Endothelial cell of umbilical vein (primary cell): ENCODE measurements at regions not wholly inside any gene's neighbourhood (a gene's known extent, or its start where the extent isn't known, plus 50 kb on each side); places are given as distances from the start of the nearest gene placed in this dataset.

Experiments
- BruUV-seq: library from RNA; stranded (reverse); fragments of 400-500 nt; replicated peaks from 2 replicates; lab custom pipeline; 2021; lab: Mats Ljungman, UMichigan
- CTCF ChIA-PET: fragments of 300-600, 350-600 bp; sonication (Branson Sonifier 250); formaldehyde crosslinking; loops from one replicate; lab custom pipeline; 2021; ENCODE audit warnings: antibody characterized with exemption, inconsistent platforms; lab: Charles Lee
- POLR2A ChIA-PET: fragments of 300-600, 350-600 bp; sonication (Branson Sonifier 250); formaldehyde crosslinking; loops from one replicate; lab custom pipeline; 2021; ENCODE audit warnings: antibody characterized with exemption, inconsistent platforms; lab: Charles Lee
- DNase-seq: peaks from one replicate; pipeline ENCODE4 v3.0.0-alpha.2; 2011; ENCODE audit warnings: low read depth, low spot score
- FAIRE-seq: peaks from 2 replicates; lab custom pipeline; 2011; peaks lifted over from hg19 to GRCh38; lab: Jason Lieb, UNC
- H2AFZ ChIP-seq: 2 replicates; pipeline ENCODE4 v1.6.0; 2012; ENCODE audit warnings: low read depth, low read length, control low read depth, inconsistent platforms
- H3K27ac ChIP-seq: 2 replicates; pipeline ENCODE4 v1.5.1; 2011; ENCODE audit warnings: low read depth, mild to moderate bottlenecking, control low read depth, low read length, moderate library complexity; ENCODE audit not compliant: insufficient read depth
- H3K27me3 ChIP-seq, 2 experiments: 2 replicates each; pipeline versions ENCODE4 v1.6.0 to v1.6.1; 2011; ENCODE audit warnings: low read length in 2 of 2, mixed read lengths in 1 of 2; ENCODE audit not compliant: control insufficient read depth in 2 of 2, insufficient read depth in 2 of 2
- H3K36me3 ChIP-seq, 2 experiments: 2 replicates in 1 of 2; 3 replicates in 1 of 2; pipeline ENCODE4 v1.5.1; 2011; ENCODE audit warnings: low read length in 2 of 2, mild to moderate bottlenecking in 1 of 2, moderate library complexity in 1 of 2; ENCODE audit not compliant: control insufficient read depth in 2 of 2, insufficient read depth in 2 of 2; ENCODE audit errors: extremely low read depth in 1 of 2
- H3K4me1 ChIP-seq: 3 replicates; pipeline ENCODE4 v1.5.1; 2011; ENCODE audit warnings: mild to moderate bottlenecking, low read length; ENCODE audit not compliant: control insufficient read depth, insufficient read depth; ENCODE audit errors: extremely low read depth
- H3K4me2 ChIP-seq: 2 replicates; pipeline ENCODE4 v1.6.1; 2011; ENCODE audit warnings: low read length, control low read depth, mixed read lengths; ENCODE audit not compliant: insufficient read depth
- H3K4me3 ChIP-seq, 3 experiments: fragments of 200-600 bp in 1 of 3; sonication (generic), shearing (Covaris generic) in 1 of 3; replicated peaks in 1 of 3; 2 replicates each; pipeline ENCODE4 v1.5.1; 2011 to 2016; ENCODE audit warnings: control low read depth in 3 of 3, low read length in 3 of 3, mild to moderate bottlenecking in 2 of 3, inconsistent platforms in 1 of 3, low read depth in 1 of 3, moderate library complexity in 1 of 3; ENCODE audit not compliant: insufficient read depth in 1 of 3
- H3K79me2 ChIP-seq: 2 replicates; pipeline ENCODE4 v1.6.0; 2012; ENCODE audit warnings: low read length, inconsistent platforms; ENCODE audit not compliant: control insufficient read depth, insufficient read depth
- H3K9ac ChIP-seq: replicated peaks from 2 replicates; pipeline ENCODE3; 2011; ENCODE audit warnings: low read length, control low read depth; ENCODE audit not compliant: insufficient read depth; ENCODE audit errors: extremely low read depth
- H3K9me1 ChIP-seq: replicated peaks from 3 replicates; pipeline ENCODE4 v1.6.0; 2011; ENCODE audit warnings: mild to moderate bottlenecking, low read length; ENCODE audit not compliant: control insufficient read depth, insufficient read depth; ENCODE audit errors: extremely low read depth
- H3K9me3 ChIP-seq: replicated peaks from 2 replicates; pipeline ENCODE4 v1.5.1; 2012; ENCODE audit warnings: low read length, inconsistent platforms; ENCODE audit not compliant: control insufficient read depth, insufficient read depth
- H4K20me1 ChIP-seq: replicated peaks from 2 replicates; pipeline ENCODE3; 2011; ENCODE audit warnings: mild to moderate bottlenecking, low read length; ENCODE audit not compliant: control insufficient read depth, insufficient read depth; ENCODE audit errors: extremely low read depth
- CTCF ChIP-seq, 2 donors: IDR thresholded peaks; 1 replicate in 1 of 2; 2 replicates in 1 of 2; pipeline ENCODE4 v1.5.1; 2011; ENCODE audit warnings: low read length in 2 of 2, mild to moderate bottlenecking in 2 of 2, moderate library complexity in 2 of 2, control low read depth in 1 of 2, inconsistent platforms in 1 of 2, low read depth in 1 of 2; ENCODE audit not compliant: insufficient read depth in 1 of 2; ENCODE audit errors: extremely low read depth in 1 of 2
- EZH2 ChIP-seq: IDR thresholded peaks from 2 replicates; pipeline ENCODE4 v1.6.1; 2012; ENCODE audit warnings: borderline replicate concordance, low read depth, mild to moderate bottlenecking, moderate library complexity, low read length, inconsistent platforms; ENCODE audit not compliant: severe bottlenecking
- FOS ChIP-seq: IDR thresholded peaks from 2 replicates; pipeline ENCODE4 v1.6.1; 2011; ENCODE audit warnings: mild to moderate bottlenecking, low read length, moderate library complexity, borderline replicate concordance; ENCODE audit not compliant: insufficient read depth
- GATA2 ChIP-seq: IDR thresholded peaks from 2 replicates; pipeline ENCODE4 v1.7.0; 2011; ENCODE audit warnings: low read depth, mild to moderate bottlenecking, moderate library complexity, mixed read lengths, low read length; ENCODE audit not compliant: insufficient read length, insufficient read depth
- JUN ChIP-seq: IDR thresholded peaks from 2 replicates; pipeline ENCODE4 v1.6.1; 2011; ENCODE audit warnings: borderline replicate concordance, low read depth; ENCODE audit not compliant: insufficient read length, insufficient read depth
- MAX ChIP-seq: IDR thresholded peaks from 2 replicates; pipeline ENCODE4 v1.6.1; 2011; ENCODE audit not compliant: insufficient read depth, insufficient read length
- MYC ChIP-seq: IDR thresholded peaks from one replicate; pipeline ENCODE4 v1.6.1; 2011; ENCODE audit warnings: mild to moderate bottlenecking, low read depth, low read length
- POLR2A ChIP-seq: IDR thresholded peaks from 2 replicates; pipeline ENCODE4 v1.6.1; 2012; ENCODE audit warnings: low read depth, mild to moderate bottlenecking, control low read depth, low read length
- POLR2AphosphoS5 ChIP-seq: IDR thresholded peaks from 2 replicates; pipeline ENCODE4 v1.6.1; 2012; ENCODE audit warnings: low read depth, mild to moderate bottlenecking, control low read depth, low read length, moderate library complexity; ENCODE audit not compliant: insufficient read depth
- dilution Hi-C: fragments of 300-500 bp; cut with MboI; formaldehyde crosslinking; loops from one replicate; pipeline ENCODE4 v1.15.0; 2019; ENCODE audit warnings: low sequenced_read_pairs; ENCODE audit not compliant: extremely low pct_ligation_motif_present
- intact Hi-C: fragments of 100-400 bp; cut with micrococcal nuclease; formaldehyde crosslinking; loops from one replicate; pipeline ENCODE4 v1.10.0; 2022

GRCh38 chr15:91578511-91578910, 275.0 kb upstream of the SLCO3A1 start:
- Histone ChIP-seq H3K4me3 (no peak overlapping the region), H3K27ac (no peak overlapping the region), H3K9me3 (no peaks in the 10 kb centered on the region), H3K9me1 (no peaks in the 10 kb centered on the region), H3K4me1 (no peaks in the 10 kb centered on the region), H3K9ac (no peak overlapping the region), H4K20me1 (no peaks in the 10 kb centered on the region), H3K36me3 (no peaks in the 10 kb centered on the region), H3K27me3 (no peaks in the 10 kb centered on the region), H3K79me2 (no peaks in the 10 kb centered on the region), H2AFZ (no peak overlapping the region), H3K4me2 (no peak overlapping the region)
- POLR2A ChIA-PET, result no interaction called here
- intact Hi-C loops, result no loop called here
- BruUV-seq, result no TSS peak
- CTCF ChIA-PET, result interaction anchor here (1.2 kb wide), 1 partner anchor 12 kb away, joined by 3 read pairs; no protein-coding TSS in a partner anchor
- DNase-seq, result no peak
- dilution Hi-C loops, result no loop called here
- FAIRE-seq, result no peak
- TF ChIP-seq FOS (no peak), POLR2AphosphoS5 (no peak), EZH2 (no peak), POLR2A (no peak), GATA2 (no peak), CTCF (IDR thresholded peaks at IDR 0.05; ENCODE audit: extremely low read depth in 1 of 2, insufficient read depth in 1 of 2, low read depth in 1 of 2, low read length in 2 of 2) (no peak), MYC (no peak), MAX (no peak), JUN (no peak)
